NCI-H510A treated with DMSO at 0.1 percent for 48 hours (cell line): ENCODE measurements at regions not wholly inside any gene's neighbourhood (a gene's known extent, or its start where the extent isn't known, plus 50 kb on each side); places are given as distances from the start of the nearest gene placed in this dataset.

ENCODE experiments used
- DNase-seq: peaks from one replicate; lab custom pipeline; 2025; lab: John Stamatoyannopoulos, UW

GRCh38 chr3:73296859-73297258 lies 235.4 kb downstream of the EBLN2 start:
- DNase-seq = no peak

- no peak for DNase-seq
These were observed 237.1 kb downstream of the EBLN2 start for GRCh38 chr3:73298243-73299183.

- DNase-seq = no peak
These were observed 237.8 kb downstream of the EBLN2 start for GRCh38 chr3:73299184-73299691.

- no peak for DNase-seq
These were observed 252.9 kb downstream of the EBLN2 start for GRCh38 chr3:73314151-73314951.

GRCh38 chr3:73315706-73316105 lies 254.2 kb downstream of the EBLN2 start:
- DNase-seq = no peak

GRCh38 chr3:73319179-73319769 lies 257.8 kb downstream of the EBLN2 start:
- DNase-seq = no peak

GRCh38 chr3:73321286-73321999 lies 260.0 kb downstream of the EBLN2 start:
- no peak for DNase-seq

- DNase-seq = no peak
These were observed 263.0 kb downstream of the EBLN2 start for GRCh38 chr3:73324203-73325155.

GRCh38 chr3:73326396-73326795 lies 264.9 kb downstream of the EBLN2 start:
- DNase-seq = no peak

- no peak for DNase-seq
These were observed 265.6 kb downstream of the EBLN2 start for GRCh38 chr3:73327052-73327451.
